Amygdala (tissue), 56 donors: ENCODE measurements at regions not wholly inside any gene's neighbourhood (a gene's known extent, or its start where the extent isn't known, plus 50 kb on each side); places are given as distances from the start of the nearest gene placed in this dataset.
A peak's percentile ranks its signal among the peaks of the same experiment; 100 is the strongest.

ENCODE experiments used
- DNase-seq, 56 donors: peaks; one replicate each; lab custom pipeline; 2025; lab: John Stamatoyannopoulos, UW

DNA sequence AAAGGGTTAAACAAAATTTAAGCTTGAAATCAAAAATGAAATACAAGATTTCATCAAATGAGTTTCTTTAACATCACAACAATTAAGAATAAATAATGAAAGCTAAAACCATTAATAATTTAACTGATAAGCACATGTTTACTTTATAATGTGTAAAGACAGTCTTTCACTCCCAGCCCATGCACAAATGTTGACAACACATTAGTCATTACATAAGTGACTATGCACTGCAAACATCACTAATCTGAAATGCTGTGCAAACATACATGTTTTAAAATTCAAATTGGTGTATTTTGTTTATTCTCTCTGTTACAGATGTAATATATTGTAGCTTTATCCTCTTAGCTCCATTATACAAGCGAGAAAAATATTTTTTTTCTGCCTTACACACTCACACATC is 220.6 kb upstream of the CPXCR1 start:
- no peak for DNase-seq

DNA sequence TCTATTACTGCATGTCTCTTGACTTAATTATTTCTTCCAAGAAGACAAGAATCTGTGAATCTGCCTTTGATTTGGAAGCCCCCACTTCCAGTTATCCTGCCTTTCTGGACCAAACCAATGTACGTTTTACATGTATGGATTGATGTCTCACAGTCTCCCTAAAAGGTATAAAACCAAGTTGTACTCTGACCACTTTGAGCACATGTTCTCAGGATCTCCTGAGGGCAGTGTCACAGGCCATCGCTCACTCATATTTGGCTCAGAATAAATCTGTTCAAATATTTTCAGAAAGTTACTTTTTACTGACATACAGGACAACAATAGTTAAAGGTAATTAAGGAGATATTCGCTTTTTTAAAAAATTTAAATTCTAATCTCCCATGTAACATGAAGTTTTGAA is 188.6 kb upstream of the CPXCR1 start:
- no peak for DNase-seq

DNA sequence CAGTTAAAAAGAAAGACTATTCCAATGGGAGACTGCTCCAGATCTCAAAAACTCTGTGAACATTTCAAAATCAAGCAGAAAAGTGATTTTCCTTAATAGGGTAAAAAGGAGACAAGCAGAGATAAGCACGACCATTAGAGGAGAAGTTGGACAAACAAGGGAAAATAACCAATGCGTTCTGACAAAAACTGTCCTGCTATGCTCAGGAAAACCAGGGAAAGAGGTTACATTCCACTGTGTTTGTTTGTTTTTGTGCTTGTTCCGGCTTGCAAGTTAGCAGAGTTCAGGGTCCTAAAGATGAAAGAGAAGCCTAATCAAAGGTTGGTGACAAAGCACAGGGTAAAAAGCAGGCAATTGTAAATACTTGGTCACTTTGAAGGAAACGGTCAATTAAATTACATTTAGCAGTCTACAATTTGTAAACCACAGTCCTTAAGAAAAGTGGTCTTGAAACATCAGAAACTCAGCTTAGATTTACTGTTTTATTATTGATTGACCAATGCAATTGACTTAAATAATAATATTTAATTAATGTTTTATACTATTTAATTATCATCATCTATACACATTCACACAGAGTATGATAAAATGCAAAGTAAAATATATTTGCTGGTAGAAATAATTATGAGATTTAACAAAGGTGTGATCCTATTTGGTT is 186.2 kb upstream of the CPXCR1 start:
- DNase-seq = no peak

DNA sequence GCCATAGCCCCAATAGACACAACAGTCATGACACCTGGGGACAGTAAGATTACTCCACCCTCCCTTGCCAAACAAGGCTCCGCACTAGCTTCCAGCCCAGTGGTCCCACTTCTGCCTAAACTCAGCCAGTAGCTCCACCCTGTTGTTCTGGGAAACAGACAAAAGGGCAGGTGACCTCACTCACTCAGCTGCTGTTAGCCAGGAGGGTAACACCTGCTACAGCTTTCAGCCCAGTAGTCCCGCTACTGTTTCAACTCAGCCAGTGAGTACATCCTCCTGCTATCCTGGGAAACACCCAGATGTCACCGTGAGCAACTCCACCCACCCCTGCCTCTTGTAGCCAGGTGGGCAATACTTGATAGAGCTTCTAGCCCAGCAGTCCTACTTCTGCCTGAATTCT is 162.7 kb upstream of the CPXCR1 start:
- no peak for DNase-seq

DNA sequence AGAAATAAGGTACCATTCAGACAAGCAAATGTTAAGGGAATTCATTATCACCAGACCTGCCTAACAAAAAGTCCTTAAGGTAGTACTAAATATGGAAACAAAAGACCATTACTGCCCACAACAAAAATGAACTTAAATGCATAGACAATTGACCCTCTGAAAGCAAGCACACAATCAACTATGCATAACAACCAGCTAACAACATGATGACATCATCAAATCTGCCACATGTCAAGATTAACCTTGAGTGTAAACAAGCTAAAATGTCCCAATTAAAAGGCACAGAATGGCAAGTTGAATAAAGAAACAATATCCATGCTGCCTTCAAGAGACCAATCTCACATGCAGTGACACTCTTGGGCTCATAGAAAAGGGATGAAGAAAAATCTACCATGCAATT is 160.7 kb upstream of the CPXCR1 start:
- no peak for DNase-seq

DNA sequence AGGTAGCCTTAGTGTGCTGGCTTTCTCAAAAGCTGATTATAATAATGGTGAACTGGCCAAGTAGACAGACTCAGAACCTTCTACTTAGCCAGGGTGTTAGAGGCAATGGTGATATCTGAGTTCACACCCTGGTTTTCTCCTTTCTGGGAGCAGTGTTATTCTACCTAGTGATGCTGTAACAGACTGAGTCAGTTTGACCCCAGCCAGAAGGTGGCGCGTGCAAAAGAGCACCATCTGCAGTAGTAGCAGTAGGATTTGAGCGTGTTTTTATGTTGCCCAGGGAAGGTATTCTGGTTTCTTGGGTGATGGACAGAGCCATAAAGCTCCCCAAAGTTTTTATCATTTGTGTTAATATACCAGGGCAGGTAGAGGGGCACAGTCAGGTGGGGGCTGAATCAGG is 143.8 kb upstream of the CPXCR1 start:
- no peak for DNase-seq

DNA sequence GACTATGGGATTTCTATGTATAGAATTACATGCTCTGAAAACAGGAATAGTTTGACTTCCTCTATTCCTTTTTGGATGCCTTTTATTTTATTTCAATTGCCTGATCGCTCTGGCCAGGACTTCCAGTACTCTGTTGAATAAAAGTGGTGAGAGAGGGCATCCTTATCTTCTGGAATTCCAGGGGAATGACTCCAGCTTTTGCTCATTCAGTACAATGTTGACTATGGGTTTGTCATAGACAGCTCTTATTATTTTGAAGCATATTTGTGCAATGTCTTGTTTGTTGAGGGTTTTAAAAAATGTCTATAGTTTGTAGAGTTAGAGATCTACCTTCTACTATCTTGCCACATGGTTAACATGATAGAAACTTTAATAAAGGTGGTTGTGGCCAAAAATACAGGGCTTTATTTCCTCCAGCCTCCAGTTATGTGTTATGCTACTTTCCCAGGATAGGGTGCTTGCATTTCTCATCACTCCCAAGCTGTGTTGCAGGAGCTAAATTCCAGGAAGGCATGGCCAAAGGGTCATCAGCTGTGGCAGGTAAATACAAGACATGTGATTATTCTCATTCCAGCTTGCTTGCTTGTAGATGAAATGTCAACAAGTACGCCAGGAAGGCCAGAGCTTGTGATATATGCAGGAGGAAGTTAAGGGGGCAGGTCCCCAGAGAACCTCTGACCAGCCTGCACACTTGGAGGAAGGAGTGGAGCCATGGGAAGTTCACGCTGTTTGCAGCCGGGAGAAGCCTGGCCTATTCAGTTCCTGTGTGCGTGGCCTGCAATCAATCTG is 142.4 kb upstream of the CPXCR1 start:
- DNase-seq = no peak

DNA sequence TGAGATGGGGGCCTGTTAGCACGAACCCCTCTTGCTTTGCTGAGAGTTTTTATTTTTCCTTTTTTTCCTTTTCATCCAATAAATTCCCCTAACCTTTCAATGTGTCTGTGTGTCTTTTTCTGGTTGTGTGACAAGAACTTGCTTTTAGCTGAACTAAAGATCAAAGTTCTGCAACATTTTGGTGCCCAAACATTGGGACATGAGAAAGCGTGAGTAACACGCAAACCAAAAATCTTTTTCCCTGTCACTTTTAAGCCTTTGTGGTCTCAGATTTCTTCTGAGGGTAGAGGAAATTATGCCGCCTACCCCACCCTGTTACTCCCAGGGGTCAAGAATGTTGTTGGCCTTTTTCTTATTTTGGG is 141.8 kb upstream of the CPXCR1 start:
- no peak for DNase-seq

DNA sequence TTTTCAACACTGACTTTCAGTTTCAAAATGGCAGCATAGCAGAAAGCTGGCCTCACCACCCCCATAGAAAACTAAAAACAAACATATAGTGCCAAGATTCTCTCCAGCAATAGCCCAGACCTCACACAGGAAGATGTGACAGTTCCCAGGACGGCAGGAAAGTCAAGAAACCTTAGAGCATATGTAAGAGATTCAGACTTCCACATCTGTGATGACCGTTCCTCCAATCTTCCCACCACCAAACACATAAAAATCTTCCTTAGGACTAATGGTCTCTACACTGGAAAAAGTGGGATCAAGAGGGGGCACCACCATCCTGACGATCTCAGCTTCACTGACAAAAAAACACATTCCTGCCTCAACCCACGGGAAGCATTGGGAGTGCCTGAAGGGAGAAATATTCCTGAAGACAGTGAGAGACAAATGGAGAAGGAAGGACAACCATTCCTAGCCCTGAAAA is 134.1 kb upstream of the CPXCR1 start:
- DNase-seq = no peak

DNA sequence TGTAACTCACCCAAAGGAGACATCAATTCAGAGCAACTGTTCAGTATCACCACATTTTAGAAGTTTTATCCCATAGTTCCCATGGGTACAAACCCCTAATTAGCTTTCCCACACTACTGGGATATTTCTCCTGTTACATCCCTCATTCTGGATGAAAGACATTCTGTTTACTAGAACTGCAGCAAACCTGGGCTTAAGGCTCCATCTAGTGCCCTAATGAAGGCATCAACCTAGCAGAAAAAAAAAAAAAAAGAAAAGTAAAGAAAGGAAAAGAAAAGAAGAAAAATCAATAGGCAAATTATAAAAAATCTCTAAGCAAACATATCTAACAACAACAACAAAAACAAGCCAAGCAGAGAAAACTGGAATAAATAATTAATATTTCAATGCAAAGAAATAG is 133.7 kb upstream of the CPXCR1 start:
- peak in 4 of 56 donors; percentile 0 for DNase-seq

DNA sequence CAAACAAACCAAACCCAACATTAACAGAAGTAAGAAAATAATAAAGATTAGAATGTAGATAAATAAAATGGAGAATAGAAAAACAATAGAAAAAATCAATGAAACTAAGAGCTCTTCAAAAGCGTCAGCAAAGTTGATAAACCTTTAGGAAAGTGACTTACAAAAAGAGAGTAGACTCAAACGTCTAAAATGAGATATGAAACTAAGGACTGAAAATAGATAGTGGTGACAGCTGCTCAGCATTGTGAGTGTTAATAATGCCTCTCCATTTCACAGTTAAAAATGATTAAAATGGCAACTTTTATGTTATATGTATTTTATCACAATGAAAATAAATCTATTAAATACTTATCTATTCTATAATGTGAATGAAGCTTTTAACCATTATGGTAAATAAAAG is 125.7 kb upstream of the CPXCR1 start:
- no peak for DNase-seq

DNA sequence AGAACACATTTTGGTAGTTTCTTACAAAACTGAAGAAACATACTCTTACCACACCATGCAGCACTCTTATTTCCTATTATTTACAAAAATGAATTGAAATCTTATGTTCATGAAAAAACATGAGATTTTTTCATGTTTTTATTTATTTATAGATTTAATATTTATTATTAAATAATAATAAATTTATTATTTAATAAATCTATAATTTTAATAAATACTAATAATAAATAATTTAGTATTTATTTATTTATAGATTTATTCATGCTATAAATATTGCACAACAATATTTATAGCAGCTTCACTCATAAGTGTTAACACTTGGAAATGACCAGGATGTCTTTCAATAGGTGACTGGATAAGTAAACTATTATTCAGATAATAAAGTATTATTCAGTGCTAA is 91.6 kb upstream of the CPXCR1 start:
- no peak for DNase-seq

DNA sequence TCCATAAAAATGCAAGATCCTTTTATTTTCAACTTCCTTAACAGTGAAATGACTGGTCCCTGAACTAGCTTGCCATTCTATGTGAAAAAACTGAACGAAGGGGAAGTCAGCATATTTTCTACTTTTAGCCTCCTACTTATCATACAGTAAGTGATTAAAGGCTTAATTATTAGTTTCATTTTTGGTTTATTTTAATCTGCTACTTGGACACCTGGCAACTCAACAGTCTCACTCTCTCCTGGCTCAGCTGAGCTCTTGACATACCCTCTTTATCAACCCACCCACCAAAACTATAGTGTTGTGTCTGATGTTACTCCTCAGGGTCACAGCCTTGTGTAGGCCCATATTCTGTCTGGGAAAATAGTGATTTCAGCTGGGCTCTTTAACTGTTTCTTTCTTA is 86.2 kb upstream of the CPXCR1 start:
- DNase-seq = no peak

DNA sequence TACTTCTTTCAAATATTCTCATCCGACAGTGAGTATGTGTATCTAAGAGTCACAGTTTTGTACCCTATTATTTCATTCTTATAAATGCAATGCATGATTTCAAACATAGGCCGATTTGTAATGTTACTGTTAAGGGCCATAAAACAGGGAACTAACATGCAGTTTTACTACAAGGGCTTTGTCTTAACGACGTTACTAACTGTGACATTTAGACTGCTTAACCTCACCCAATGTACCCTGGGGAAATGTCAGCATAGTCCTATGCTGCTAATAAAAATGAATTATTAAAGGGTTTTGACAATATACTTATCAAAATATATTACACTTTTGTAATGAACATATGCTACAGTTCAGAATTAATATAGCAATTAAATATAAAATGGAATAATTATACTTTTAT is 74.8 kb upstream of the CPXCR1 start:
- no peak for DNase-seq
